ENCODE measurements at regions not wholly inside any gene's neighbourhood (a gene's known extent, or its start where the extent isn't known, plus 50 kb on each side); places are given as distances from the start of the nearest gene placed in this dataset.

DNA sequence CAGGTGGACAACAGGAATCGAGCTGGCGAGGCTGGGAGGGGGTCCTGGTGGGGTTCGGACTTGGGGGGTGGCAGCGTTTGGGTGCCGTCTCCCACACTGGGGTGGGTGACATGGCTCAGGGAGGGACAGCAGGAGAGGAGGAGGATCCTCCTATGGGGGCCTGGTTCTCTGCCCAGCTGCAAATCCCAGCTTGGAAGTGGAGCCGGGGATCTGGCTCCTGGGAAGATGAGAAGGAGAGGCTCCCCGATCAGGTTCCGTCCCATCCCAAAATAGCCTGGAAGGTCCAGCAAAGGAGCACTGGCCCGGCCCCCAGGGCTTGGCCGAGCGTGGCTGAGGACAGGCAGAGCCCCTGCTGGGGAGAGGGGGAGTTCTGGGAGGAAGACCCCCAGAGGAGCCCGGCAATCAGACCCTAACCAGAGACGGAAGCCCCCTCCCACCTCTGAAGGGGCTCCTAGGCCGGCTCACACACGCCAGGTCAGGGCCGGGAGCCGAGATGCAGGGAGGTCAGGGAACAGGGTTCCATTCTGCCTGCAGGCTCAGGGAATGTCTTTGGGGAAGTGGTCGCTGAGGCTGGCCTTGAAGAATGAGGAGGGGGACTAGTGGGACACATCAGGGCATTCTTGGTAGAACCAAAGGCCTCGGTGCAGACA, 143.7 kb downstream of the ENGASE start:
- Mint-ChIP-seq H3K4me1 (peaks cover 42 to 50% of the 10 kb centered on the region in 2 experiments), H3K27ac (peak overlapping the region in 1 of 3 experiments; percentile 29; a peak in 2 of 7 replicates), H3K4me3 (no peak overlapping the region), H3K36me3 (ENCODE audit: insufficient read depth in 1 of 3, low read depth in 3 of 3) (no peaks in the 10 kb centered on the region), H3K27me3 (ENCODE audit: low read depth) (peaks cover 13% of the 10 kb centered on the region), H3K9me3 (no peaks in the 10 kb centered on the region)
- Histone ChIP-seq H3K23me2 (ENCODE audit: insufficient read length, low read depth, low read length, poor library complexity, severe bottlenecking) (peaks cover 7% of the 10 kb centered on the region), H3K79me1 (ENCODE audit: insufficient read depth, low read depth, low read length, poor library complexity, severe bottlenecking) (no peaks in the 10 kb centered on the region), H3K14ac (ENCODE audit: insufficient read depth, low read length) (no peak overlapping the region), H3T11ph (ENCODE audit: low read length) (no peak overlapping the region), H4K91ac (ENCODE audit: insufficient read length, low read depth, low read length) (no peak overlapping the region), H2AK5ac (ENCODE audit: insufficient read length, low read length) (no peak overlapping the region), H4K20me1 (ENCODE audit: control insufficient read depth, insufficient read depth, insufficient read length) (no peaks in the 10 kb centered on the region), H4K5ac (ENCODE audit: insufficient read length, low read depth, low read length) (no peak overlapping the region), H3K18ac (ENCODE audit: insufficient read length, low read depth, low read length) (no peak overlapping the region), H3K4ac (ENCODE audit: low read depth, low read length) (no peak overlapping the region), H3K4me1 (ENCODE audit: insufficient read depth, low read length) (no peaks in the 10 kb centered on the region; the same call in 1 of the 2 replicates), H3K27me3 (ENCODE audit: insufficient read depth, low read length) (no peaks in the 10 kb centered on the region), H3K9me3 (ENCODE audit: control insufficient read depth, low read depth, low read length) (no peaks in the 10 kb centered on the region), H2BK15ac (ENCODE audit: low read depth, low read length) (no peak overlapping the region), H2AFZ (ENCODE audit: low read length) (no peak overlapping the region), H2BK20ac (ENCODE audit: low read depth, low read length, poor library complexity, severe bottlenecking) (no peak overlapping the region), H3K79me2 (ENCODE audit: insufficient read depth, low read length) (no peaks in the 10 kb centered on the region), H3K56ac (ENCODE audit: insufficient read length, low read depth, low read length) (no peak overlapping the region), H2BK120ac (ENCODE audit: low read depth, low read length, poor library complexity, severe bottlenecking) (no peak overlapping the region), H3K27ac (ENCODE audit: insufficient read length, low read depth, low read length) (no peak overlapping the region), H3K4me2 (ENCODE audit: insufficient read depth, insufficient read length, low read length) (no peak overlapping the region), H3K9ac (ENCODE audit: extremely low read depth, insufficient read length, low read length) (no peak overlapping the region), H3K23ac (ENCODE audit: insufficient read length, low read depth, low read length) (no peak overlapping the region), H2BK5ac (ENCODE audit: insufficient read length, low read length) (no peak overlapping the region), H4K8ac (replicated peaks; ENCODE audit: insufficient read length, low read depth, low read length) (no peak overlapping the region), H2BK12ac (ENCODE audit: insufficient read length, low read depth, low read length) (no peak overlapping the region)
- DNase-seq = no peak
- WGBS (ENCODE audit: extremely low coverage, insufficient read length, low lambda C conversion rate) = no CpG with 5 or more reads among the region's 19 CpGs
- TF ChIP-seq CTCF (conservative IDR thresholded peaks at IDR 0.05) = no peak

Data from H9 (cell line).